D341Med (cell line): ENCODE measurements at regions not wholly inside any gene's neighbourhood (a gene's known extent, or its start where the extent isn't known, plus 50 kb on each side); places are given as distances from the start of the nearest gene placed in this dataset.

Experiments
- DNase-seq: peaks from one replicate; pipeline ENCODE4 v3.0.0; 2012; ENCODE audit warnings: low spot score

- DNase-seq: no peak
Observed at GRCh38 chr17:55829995-55830612, 79.3 kb downstream of the PCTP start.

GRCh38 chr17:55830699-55831471 is 80.0 kb downstream of the PCTP start:
- no peak for DNase-seq

- no peak for DNase-seq
Observed at GRCh38 chr17:55833306-55833705, 82.5 kb downstream of the PCTP start.

GRCh38 chr17:55842405-55843158 is 91.7 kb downstream of the PCTP start:
- no peak for DNase-seq

- DNase-seq: no peak
Observed at GRCh38 chr17:55843785-55844184, 92.9 kb downstream of the PCTP start.

GRCh38 chr17:55845385-55845784 is 94.5 kb downstream of the PCTP start:
- peak; percentile 87 for DNase-seq

GRCh38 chr17:55846745-55847144 is 95.9 kb downstream of the PCTP start:
- DNase-seq: no peak

- DNase-seq: no peak
Observed at GRCh38 chr17:55852734-55853133, 101.9 kb downstream of the PCTP start.

GRCh38 chr17:55859301-55859795 is 108.5 kb downstream of the PCTP start:
- DNase-seq: no peak

- no peak for DNase-seq
Observed at GRCh38 chr17:55865072-55865762, 114.4 kb downstream of the PCTP start.

- no peak for DNase-seq
Observed at GRCh38 chr17:55870044-55870443, 119.2 kb downstream of the PCTP start.

- no peak for DNase-seq
Observed at GRCh38 chr17:55872374-55872773, 121.5 kb downstream of the PCTP start.

GRCh38 chr17:55873017-55873758 is 122.3 kb downstream of the PCTP start:
- no peak for DNase-seq

GRCh38 chr17:55883149-55883548 is 132.3 kb downstream of the PCTP start:
- no peak for DNase-seq

GRCh38 chr17:55887531-55887930 is 136.7 kb downstream of the PCTP start:
- no peak for DNase-seq

GRCh38 chr17:55889271-55889670 is 138.4 kb downstream of the PCTP start:
- DNase-seq: no peak

- DNase-seq: no peak
Observed at GRCh38 chr17:55895112-55895759, 144.4 kb downstream of the PCTP start.

- no peak for DNase-seq
Observed at GRCh38 chr17:55897301-55897700, 146.4 kb downstream of the PCTP start.

- no peak for DNase-seq
Observed at GRCh38 chr17:55898195-55898594, 147.3 kb downstream of the PCTP start.

GRCh38 chr17:55900188-55900587 is 149.3 kb downstream of the PCTP start:
- DNase-seq: no peak
